ENCODE measurements at regions not wholly inside any gene's neighbourhood (a gene's known extent, or its start where the extent isn't known, plus 50 kb on each side); places are given as distances from the start of the nearest gene placed in this dataset.

GRCh38 chr4:124199755-124200154 lies 512.8 kb downstream of the ANKRD50 start:
- no peak for DNase-seq

DNA sequence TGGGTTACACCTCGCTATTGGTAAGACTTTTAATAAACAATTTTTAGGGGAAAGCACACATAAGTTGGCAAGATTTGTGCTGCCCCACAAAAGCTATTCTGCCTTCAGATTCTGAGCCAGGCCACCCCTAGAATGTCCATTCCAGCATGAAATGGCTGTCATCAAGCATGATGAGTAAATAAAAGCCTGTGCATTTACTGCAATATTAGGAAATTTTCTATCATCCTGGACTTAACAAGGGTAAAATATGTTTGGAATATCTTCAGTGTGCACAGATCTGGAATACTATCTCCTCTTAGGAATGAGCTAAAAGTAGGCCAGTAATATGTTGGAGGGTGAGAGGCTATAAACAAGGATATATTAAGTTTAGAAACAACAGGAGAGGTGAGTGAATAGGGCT lies 510.9 kb downstream of the ANKRD50 start:
- no peak for DNase-seq

GRCh38 chr4:124202099-124202498 lies 510.4 kb downstream of the ANKRD50 start:
- DNase-seq, result no peak

GRCh38 chr4:124203613-124204238 lies 508.8 kb downstream of the ANKRD50 start:
- no peak for DNase-seq

DNA sequence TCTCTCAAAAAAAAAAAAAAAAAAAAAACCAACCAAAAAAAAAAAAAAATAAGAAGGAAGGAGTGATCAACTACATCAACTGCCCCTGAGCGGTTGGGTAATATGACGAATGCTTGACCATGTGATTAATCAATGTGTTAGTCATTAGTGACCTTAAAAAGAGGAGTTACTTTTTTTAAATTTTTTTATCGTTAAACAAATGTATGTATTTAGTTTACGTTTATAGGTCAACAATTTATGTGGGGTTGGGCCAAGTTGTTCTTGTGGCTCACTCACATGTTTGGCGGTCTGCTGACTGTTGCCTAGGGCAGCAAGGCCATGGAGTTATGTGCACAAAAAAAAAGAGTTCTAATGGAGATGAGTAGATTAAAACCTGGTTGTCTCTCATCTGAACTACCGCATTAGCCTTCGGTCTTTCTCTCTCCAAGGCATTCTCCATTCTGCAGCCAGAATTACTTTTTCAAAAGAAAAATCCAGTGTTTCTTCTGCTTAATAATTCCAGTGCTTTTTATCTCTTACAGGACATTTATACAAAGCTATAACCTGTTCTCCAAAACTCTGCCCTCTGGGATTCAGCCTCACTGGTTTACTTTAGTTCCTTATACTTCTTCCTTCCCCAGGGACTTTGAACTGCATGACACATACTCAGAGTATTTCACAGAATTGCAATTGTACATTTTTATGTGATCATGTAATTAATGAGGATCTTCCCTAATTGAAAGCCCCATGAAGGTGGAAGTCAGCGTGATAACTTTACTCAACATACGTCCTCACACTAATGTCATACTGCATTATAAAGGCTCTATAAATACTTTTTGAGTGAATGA lies 505.5 kb downstream of the ANKRD50 start:
- DNase-seq, result no peak

DNA sequence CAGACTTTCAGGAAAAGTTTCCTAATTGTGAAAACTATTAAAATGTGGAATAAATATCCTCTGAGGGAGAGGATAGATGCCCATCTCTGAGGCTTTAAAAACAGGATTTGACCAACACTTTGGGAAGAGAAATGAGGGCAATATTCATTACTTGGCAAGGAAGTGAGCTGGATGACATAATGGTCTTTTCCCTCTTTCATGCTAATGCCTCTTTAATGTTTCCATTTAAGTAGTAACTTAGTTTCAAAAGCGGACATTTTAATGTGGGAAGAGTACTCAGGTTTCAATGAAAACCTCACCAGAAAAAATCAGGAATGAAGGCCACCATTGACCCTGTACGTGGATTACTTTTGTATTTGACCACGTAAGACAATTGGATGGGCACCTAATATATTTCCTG lies 503.3 kb downstream of the ANKRD50 start:
- no peak for DNase-seq

- DNase-seq, result no peak
Observed at GRCh38 chr4:124209626-124210025, 502.9 kb downstream of the ANKRD50 start.

DNA sequence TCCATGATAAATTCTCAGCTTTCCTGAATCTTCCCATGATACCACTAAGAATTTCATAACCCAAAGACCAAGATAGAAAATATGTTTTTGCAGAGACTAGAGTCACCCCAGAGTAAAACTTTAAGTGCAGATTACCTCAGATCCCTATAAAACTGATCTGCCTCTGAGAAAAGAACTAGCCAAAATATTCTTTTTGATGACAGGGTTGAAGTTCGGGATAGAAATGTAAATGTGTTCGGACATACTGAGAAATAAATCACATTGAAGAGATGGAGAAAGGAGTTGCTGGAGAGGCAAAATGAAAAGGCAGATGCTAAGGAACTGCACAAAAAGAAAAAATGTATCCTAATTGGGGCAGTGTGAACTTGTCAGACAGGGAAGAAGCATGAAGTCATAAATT lies 501.8 kb downstream of the ANKRD50 start:
- no peak for DNase-seq

GRCh38 chr4:124212815-124213630 lies 499.5 kb downstream of the ANKRD50 start:
- DNase-seq, result no peak

DNA sequence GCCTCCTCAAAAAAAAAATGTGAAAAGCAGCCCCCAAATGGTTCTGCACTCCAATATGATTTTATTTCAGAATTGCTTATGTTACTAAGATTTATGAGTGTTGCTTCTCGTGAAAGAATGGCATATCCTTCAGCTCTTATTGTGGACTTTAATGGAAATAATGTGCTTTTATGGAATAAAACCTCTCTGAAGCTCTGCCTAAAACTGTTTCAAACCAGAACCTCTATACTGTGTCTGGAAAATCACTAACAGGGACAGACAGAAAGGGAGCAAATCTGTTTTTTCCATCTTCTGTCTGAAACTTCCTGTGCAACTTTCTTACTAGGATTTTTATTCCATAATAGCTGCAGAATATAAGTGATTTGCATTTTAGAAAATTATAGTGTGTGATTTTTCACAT lies 493.1 kb downstream of the ANKRD50 start:
- DNase-seq, result no peak

- DNase-seq, result no peak
Observed at GRCh38 chr4:124224256-124224655, 488.3 kb downstream of the ANKRD50 start.

- no peak for DNase-seq
Observed at GRCh38 chr4:124227981-124228380, 484.6 kb downstream of the ANKRD50 start.

DNA sequence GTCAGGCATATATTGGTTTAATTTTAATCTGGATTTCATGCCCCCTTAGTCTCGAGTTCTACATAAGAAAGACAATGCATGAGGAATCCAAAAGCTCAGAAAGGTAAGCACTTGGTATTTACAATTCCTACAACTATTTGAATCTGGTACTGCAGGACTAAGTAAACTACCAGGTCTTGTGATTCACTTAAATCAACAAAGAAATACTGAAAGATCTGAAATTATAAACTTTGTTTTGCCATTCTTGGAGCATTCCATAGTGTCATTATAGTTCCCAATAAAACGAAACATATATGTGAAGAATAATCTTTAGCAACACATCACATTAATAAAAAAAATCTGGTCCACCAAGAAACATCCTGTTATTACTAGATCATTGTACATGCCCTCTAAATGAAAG lies 482.3 kb downstream of the ANKRD50 start:
- no peak for DNase-seq

DNA sequence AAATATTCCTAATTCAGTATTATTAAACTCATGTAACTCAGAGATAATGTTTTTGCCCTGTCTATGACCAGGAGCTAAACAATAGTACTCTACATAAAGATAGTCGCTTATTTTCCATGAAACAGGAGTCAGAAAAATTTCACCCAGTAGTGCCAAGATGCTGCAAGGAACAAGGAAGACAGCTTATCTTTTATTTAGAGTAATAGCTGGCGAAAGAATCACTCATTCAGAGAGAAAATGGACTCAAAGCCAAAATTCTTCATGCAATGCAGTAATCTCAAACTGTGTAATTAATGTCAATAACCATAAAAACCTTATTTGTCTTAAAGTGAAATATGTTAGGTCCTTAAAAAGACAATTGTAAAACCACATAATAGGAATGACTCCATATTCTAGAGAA lies 477.8 kb downstream of the ANKRD50 start:
- no peak for DNase-seq

DNA sequence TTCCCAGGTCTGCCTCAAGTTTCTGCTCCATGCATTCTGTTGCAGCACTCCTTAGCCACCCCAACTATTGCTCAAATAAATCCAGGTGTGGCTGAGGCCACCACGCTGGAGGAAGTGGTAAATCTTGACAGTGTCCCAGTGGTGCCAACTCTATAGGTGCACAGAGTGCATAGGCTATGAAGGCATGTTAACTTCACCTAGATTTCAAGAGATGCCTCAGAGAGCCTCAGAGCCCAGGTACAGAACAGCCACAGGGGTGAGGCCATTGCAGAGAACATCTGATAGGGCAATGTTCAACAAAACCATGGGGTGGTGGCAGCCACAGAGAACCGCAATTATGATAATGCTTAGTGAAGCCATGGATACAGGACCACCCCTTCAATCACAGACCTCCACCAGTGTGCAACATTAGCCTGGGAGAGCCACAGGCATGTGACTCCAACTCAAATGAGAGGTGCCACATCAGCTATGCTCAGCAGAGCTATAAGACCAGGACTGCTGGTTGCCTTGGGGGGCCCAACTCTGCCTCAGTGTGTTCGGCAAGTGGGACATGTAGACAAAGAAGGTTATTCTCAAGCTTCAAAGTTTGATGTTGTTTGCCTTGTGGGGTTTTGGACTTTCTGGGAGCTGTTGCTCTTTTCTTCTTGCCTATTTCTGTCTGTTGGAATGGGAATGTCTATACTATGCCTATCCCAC lies 468.7 kb downstream of the ANKRD50 start:
- no peak for DNase-seq

- DNase-seq, result no peak
Observed at GRCh38 chr4:124253080-124253479, 459.5 kb downstream of the ANKRD50 start.

DNA sequence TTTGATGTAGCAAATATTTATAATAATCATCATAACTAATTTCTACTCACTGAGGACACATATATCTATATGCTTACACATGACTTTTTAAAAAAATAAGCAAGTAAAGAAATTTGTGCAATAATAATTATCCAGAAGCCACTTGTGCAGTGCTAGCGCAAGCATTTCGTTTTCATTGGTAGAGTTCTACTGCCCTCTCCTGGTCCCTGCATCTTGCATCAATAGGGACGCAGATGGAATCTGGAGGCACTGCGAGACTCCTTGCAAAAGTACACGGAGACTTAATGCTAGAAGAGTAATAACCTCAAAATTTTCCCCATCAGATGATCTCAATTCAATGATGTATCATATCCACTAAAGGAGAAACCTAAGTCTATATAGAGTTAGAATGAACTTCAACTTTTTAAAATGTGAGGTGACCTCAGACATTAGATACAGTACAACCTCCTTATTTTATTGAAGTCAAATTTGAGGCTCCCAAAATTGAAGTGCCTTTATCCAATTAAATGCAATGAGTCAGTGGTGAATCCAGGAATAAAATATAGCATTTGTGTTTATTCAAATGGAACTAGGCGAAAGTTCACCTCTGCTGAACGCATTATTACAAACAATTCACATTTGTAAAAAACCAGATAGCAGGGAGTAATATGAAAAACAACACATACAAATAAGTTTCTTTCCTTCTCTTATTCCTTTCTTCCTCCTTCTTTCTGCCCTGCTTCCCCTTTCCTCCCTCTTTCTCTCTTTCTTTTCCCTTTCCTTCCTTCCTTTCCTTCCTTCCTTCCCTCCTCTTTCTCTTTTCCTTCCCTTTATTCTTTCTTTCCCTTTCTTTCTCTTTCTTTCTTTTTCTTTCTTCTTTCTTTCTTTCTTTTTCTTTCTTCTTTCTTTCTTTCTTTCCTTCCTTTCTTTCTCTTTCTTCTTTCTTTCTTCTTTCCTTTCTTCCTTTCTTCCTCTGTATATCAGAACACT lies 450.0 kb downstream of the ANKRD50 start:
- peak; percentile 66 for DNase-seq

DNA sequence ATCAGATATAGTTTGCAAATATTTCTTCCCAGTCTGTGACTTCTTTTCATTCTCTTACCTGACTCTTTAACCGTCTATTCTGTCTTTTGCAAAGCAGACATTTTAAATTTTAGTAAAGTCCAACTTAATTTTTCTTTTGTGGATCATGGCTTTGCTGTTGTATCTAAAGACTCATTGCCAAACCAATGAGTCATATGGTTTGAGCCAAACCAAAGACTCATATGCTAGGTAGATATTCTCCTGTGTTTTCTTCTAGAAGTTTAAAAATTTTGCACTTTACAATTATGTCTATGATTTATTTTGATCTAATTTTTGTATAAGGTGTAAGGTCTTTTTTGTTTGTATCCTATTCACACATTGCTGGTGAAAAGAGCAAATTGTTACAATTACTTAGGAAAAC lies 446.8 kb downstream of the ANKRD50 start:
- DNase-seq, result no peak

DNA sequence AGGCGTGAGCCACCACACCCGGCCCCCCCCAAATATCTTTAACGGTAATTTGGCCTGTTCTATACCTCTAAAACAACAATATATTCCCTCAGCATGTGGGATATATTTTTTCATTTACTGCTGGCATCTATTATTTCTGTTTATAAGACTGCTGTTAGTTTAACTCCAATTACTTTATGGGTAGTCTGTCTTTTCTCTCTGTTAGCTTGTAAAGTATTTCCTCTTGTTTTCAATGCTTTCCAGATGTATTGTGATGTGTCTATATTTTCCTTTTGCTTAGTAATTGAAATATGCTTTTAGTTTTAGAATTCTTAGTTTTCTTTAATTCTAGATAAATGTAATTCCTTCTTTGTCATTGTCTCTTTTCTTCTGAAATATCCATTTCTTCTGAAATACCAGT lies 445.8 kb downstream of the ANKRD50 start:
- DNase-seq, result no peak

DNA sequence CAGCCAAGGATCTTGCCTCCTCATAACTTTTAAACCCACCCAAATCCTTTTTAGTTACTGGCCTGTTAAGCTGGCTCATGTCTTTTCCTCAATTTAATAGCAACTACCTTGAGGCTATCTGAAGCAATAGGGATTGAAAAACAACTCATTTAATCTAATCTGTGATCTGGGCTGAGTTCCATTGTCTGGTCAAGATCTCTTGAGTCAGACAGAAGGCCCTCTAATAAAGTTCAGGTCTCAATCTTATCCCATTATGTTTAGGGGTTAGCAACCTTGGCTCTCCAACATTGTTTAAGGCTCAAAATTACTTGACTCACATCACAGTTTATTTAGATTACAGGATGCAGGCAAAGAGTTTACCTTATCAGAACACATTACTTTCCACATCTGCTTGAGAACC lies 436.1 kb downstream of the ANKRD50 start:
- no peak for DNase-seq

DNA sequence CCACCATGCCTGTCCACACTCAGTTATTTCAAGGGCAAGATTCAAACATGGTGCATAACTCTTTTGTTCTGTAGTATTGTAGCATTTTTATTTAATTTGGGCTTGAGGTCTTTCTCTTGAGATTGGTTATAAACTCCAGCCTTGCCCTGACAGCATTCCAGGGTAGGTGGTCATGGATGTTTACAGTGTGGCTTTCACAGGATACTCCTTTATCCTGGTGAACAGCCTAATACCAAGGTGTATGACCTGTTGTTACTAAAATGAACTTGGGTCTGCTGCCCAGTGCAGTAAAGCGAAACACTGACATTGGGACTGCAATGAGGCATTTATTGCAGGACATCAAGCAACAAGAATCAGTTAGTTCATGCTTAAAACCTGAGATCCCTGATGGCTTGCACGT lies 434.8 kb downstream of the ANKRD50 start:
- no peak for DNase-seq

DNA sequence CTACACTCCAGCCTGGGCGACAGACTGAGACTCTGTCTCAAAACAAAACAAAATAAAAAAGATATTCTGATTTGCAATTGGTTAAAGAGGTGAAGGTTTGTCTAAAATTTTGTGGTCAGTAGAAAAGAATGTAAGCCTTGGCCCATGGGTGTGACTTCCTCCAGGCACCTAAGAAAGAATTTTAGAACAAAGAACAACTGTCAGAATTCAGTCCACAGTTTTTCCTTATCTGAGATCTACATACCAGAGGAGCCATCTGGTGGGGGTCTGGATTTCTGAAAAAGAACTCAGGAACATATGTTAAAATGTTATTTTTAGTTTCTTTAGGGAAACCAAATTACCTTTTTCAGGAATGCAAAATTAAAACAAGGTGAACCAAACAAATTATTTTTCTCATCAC lies 434.1 kb downstream of the ANKRD50 start:
- DNase-seq, result no peak

Measured in RPMI8226 (cell line).